ENCODE measurements at regions not wholly inside any gene's neighbourhood (a gene's known extent, or its start where the extent isn't known, plus 50 kb on each side); places are given as distances from the start of the nearest gene placed in this dataset.

DNA sequence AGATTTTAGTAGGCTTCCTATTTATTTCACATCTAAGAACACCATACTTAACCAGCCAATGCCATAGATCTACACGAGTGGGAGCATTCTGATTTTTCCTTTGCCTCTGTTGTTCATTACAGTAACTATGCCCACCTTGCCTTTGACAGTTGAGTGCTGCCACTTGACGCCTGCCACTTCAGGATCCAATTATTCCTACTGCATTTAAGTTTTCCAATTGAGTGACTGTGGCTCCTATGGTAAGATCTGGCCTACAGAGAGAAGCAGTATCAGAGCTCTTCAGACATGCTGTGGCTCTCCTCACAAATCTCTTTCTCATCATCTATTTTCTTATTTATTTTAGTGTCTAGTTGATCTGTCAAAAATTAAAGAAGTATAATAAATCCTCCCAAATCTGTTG, 403.0 kb upstream of the SPTLC3 start:
- Histone ChIP-seq H3K4me3 (no peak overlapping the region), H3K9me3 (no peaks in the 10 kb centered on the region), H3K27me3 (no peaks in the 10 kb centered on the region), H3K36me3 (no peaks in the 10 kb centered on the region), H3K27ac (no peak overlapping the region), H3K4me1 (no peaks in the 10 kb centered on the region)
- no peak for DNase-seq
- TF ChIP-seq POLR2A (IDR thresholded peaks at IDR 0.05) (no peak), CTCF (IDR thresholded peaks at IDR 0.05) (no peak)

GRCh38 chr20:12610871-12611270, 397.9 kb upstream of the SPTLC3 start:
- Histone ChIP-seq H3K4me3 (no peak overlapping the region), H3K27me3 (no peaks in the 10 kb centered on the region), H3K27ac (no peak overlapping the region), H3K36me3 (no peaks in the 10 kb centered on the region), H3K9me3 (no peaks in the 10 kb centered on the region), H3K4me1 (no peaks in the 10 kb centered on the region)
- TF ChIP-seq CTCF (IDR thresholded peaks at IDR 0.05), result no peak
- no peak for TF ChIP-seq POLR2A (IDR thresholded peaks at IDR 0.05)
- no peak for DNase-seq

GRCh38 chr20:12614764-12615163, 394.0 kb upstream of the SPTLC3 start:
- DNase-seq, result no peak
- H3K36me3 ChIP-seq, result no peaks in the 10 kb centered on the region
- H3K27me3 ChIP-seq, result no peaks in the 10 kb centered on the region
- no peaks in the 10 kb centered on the region for H3K4me1 ChIP-seq
- H3K9me3 ChIP-seq, result no peaks in the 10 kb centered on the region
- H3K4me3 ChIP-seq, result no peak overlapping the region
- TF ChIP-seq CTCF (IDR thresholded peaks at IDR 0.05), result no peak
- no peak for TF ChIP-seq POLR2A (IDR thresholded peaks at IDR 0.05)
- no peak overlapping the region for H3K27ac ChIP-seq

DNA sequence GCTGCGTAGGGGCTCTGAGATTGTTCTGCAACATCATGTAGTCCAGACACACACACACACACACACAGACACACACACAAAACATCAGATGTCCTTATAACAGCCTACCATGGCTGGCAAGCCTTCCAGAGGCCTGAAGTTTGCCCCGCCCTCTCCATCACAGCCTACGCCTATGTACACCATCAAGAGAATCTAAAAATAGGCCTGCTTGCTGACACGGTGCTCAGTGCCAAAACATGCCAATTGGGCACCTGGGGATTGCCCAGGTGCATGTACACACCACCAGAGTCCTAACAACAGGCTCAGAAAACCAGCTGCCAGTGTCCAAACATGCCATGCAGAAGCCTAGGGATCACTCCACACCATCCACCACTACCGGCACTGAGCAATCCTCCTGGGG, 391.7 kb upstream of the SPTLC3 start:
- no peak for DNase-seq
- no peaks in the 10 kb centered on the region for H3K9me3 ChIP-seq

DNA sequence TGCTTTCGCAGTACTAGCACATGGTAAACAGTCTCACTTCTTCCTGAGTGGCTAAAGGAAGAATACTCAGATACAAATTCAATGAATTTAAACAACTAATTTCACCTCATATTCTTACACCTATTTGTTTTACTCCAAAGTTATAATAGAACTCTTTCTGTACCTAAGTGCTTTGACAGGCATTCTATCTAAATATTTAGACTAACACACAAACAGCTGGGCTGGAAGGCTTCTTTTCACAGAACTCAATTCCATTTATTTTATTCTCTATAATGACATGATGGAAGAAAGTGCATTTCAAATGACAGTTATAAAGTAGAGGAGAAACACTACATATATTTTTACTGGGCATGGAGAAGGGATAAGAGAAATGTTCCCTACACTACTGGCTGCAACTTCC, 384.9 kb upstream of the SPTLC3 start:
- no peak for DNase-seq
- Histone ChIP-seq H3K36me3 (no peaks in the 10 kb centered on the region), H3K27me3 (no peaks in the 10 kb centered on the region), H3K4me3 (no peak overlapping the region), H3K4me1 (no peaks in the 10 kb centered on the region), H3K9me3 (no peaks in the 10 kb centered on the region), H3K27ac (no peak overlapping the region)
- TF ChIP-seq CTCF (IDR thresholded peaks at IDR 0.05) (no peak), POLR2A (IDR thresholded peaks at IDR 0.05) (no peak)

More for the DNA sequence above, 391.7 kb upstream of the SPTLC3 start:
- Histone ChIP-seq H3K36me3 (no peaks in the 10 kb centered on the region), H3K4me3 (no peak overlapping the region), H3K4me1 (no peaks in the 10 kb centered on the region), H3K27ac (no peak overlapping the region), H3K27me3 (no peaks in the 10 kb centered on the region)
- TF ChIP-seq CTCF (IDR thresholded peaks at IDR 0.05), result no peak
- no peak for TF ChIP-seq POLR2A (IDR thresholded peaks at IDR 0.05)

DNA sequence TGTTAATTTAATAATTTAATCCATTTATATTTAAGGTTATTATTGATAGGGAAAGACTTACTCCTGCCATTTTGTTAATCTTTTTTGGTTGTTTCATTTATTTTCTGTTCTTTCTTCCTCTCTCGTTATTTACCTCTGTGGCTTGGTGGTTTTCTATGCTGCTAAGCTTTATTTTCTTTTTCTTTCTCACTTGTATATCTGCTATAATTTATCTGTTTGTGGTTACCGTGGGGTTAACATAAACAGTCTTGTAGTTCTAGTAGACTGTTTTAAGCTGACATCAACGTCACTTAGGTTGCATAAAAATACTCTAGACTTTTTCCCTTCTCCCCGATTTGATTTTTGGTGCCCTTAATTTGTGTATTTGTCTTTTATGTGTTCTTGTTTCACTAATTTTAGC, 381.3 kb upstream of the SPTLC3 start:
- H3K36me3 ChIP-seq, result no peaks in the 10 kb centered on the region
- no peaks in the 10 kb centered on the region for H3K27me3 ChIP-seq
- DNase-seq, result no peak
- H3K4me3 ChIP-seq, result no peak overlapping the region
- TF ChIP-seq CTCF (IDR thresholded peaks at IDR 0.05) (no peak), POLR2A (IDR thresholded peaks at IDR 0.05) (no peak)
- H3K27ac ChIP-seq, result no peak overlapping the region
- H3K4me1 ChIP-seq, result no peaks in the 10 kb centered on the region
- H3K9me3 ChIP-seq, result no peaks in the 10 kb centered on the region
